HEK293 (cell line): ENCODE measurements at regions not wholly inside any gene's neighbourhood (a gene's known extent, or its start where the extent isn't known, plus 50 kb on each side); places are given as distances from the start of the nearest gene placed in this dataset.
A peak's percentile ranks its signal among the peaks of the same experiment; 100 is the strongest.

Experiments
- CTCF ChIA-PET: fragments of 350-600 bp; formaldehyde crosslinking; extraction: SDS; loops from one replicate; lab custom pipeline; 2021; ENCODE audit warnings: antibody characterized with exemption; lab: Yijun Ruan, JAX
- POLR2A ChIA-PET: fragments of 300-600 bp; formaldehyde crosslinking; extraction: SDS; loops from one replicate; lab custom pipeline; 2020; ENCODE audit warnings: antibody characterized with exemption, inconsistent platforms; lab: Yijun Ruan, JAX
- H3K27ac ChIP-seq: fragments of 200-500 bp; sonication (Bioruptor generic); 2 replicates; pipeline ENCODE4 v1.5.1; 2014; ENCODE audit warnings: low read depth, low read length, control low read depth, inconsistent platforms; ENCODE audit errors: extremely low read depth
- H3K36me3 ChIP-seq, 2 experiments: fragments of 200-500 bp in 1 of 2; sonication (Bioruptor generic) in 1 of 2; 1 replicate in 1 of 2; 2 replicates in 1 of 2; pipeline ENCODE4 v1.5.1; 2014 to 2017; ENCODE audit warnings: inconsistent platforms in 2 of 2, low read length in 2 of 2; ENCODE audit not compliant: control insufficient read depth in 2 of 2, insufficient read depth in 1 of 2
- H3K4me1 ChIP-seq: fragments of 200-500 bp; sonication (Bioruptor generic); 2 replicates; pipeline ENCODE4 v1.5.1; 2014; ENCODE audit warnings: mild to moderate bottlenecking, low read length, inconsistent platforms; ENCODE audit not compliant: control insufficient read depth, insufficient read depth
- H3K4me3 ChIP-seq: 2 replicates; pipeline ENCODE4 v1.5.1; 2011; ENCODE audit warnings: low read depth, mild to moderate bottlenecking, control low read depth, low read length, moderate library complexity
- H3K9me3 ChIP-seq: fragments of 200-500 bp; sonication (Bioruptor generic); 2 replicates; pipeline ENCODE4 v1.5.1; 2014; ENCODE audit warnings: low read depth, low read length, inconsistent platforms; ENCODE audit not compliant: control insufficient read depth, insufficient read depth
- GFI1B ChIP-seq: fragments of 450-650 bp; formaldehyde crosslinking; IDR thresholded peaks from 2 replicates; pipeline ENCODE4 v1.5.1; 2016; ENCODE audit warnings: missing biosample characterization, missing genetic modification characterization
- IKZF3 ChIP-seq: fragments of 450-650 bp; IDR thresholded peaks from 2 replicates; pipeline ENCODE4 v1.5.0; 2018; ENCODE audit warnings: missing biosample characterization, mild to moderate bottlenecking, missing genetic modification characterization, moderate library complexity
- KLF16 ChIP-seq: fragments of 450-650 bp; formaldehyde crosslinking; IDR thresholded peaks from 2 replicates; pipeline ENCODE4 v1.5.1; 2017; ENCODE audit warnings: missing biosample characterization, missing genetic modification characterization
- SP7 ChIP-seq: fragments of 450-650 bp; formaldehyde crosslinking; IDR thresholded peaks from 2 replicates; pipeline ENCODE4 v1.5.1; 2016; ENCODE audit warnings: missing biosample characterization, missing genetic modification characterization
- ZBTB48 ChIP-seq: fragments of 450-650 bp; formaldehyde crosslinking; IDR thresholded peaks from 2 replicates; pipeline ENCODE4 v1.5.1; 2016; ENCODE audit warnings: missing biosample characterization, missing genetic modification characterization
- ZEB2 ChIP-seq: fragments of 450-650 bp; formaldehyde crosslinking; IDR thresholded peaks from 2 replicates; pipeline ENCODE4 v1.5.1; 2016; ENCODE audit warnings: missing biosample characterization, missing genetic modification characterization
- ZNF324 ChIP-seq: fragments of 450-650 bp; formaldehyde crosslinking; IDR thresholded peaks from 2 replicates; pipeline ENCODE4 v1.5.1; 2016; ENCODE audit warnings: missing biosample characterization, missing genetic modification characterization
- ZNF362 ChIP-seq: fragments of 450-650 bp; formaldehyde crosslinking; IDR thresholded peaks from 2 replicates; pipeline ENCODE4 v1.5.1; 2016; ENCODE audit warnings: missing biosample characterization, missing genetic modification characterization
- ZNF366 ChIP-seq: fragments of 450-650 bp; formaldehyde crosslinking; conservative IDR thresholded peaks from 2 replicates; pipeline ENCODE4 v1.5.1; 2016; ENCODE audit warnings: missing biosample characterization, missing genetic modification characterization
- ZNF404 ChIP-seq: fragments of 450-650 bp; formaldehyde crosslinking; IDR thresholded peaks from 2 replicates; pipeline ENCODE4 v1.5.1; 2017; ENCODE audit warnings: missing biosample characterization, missing genetic modification characterization
- ZNF513 ChIP-seq: fragments of 450-650 bp; IDR thresholded peaks from 2 replicates; pipeline ENCODE4 v1.5.1; 2018; ENCODE audit warnings: missing biosample characterization, missing genetic modification characterization
- ZNF548 ChIP-seq: fragments of 450-650 bp; formaldehyde crosslinking; IDR thresholded peaks from 2 replicates; pipeline ENCODE4 v1.5.1; 2016; ENCODE audit warnings: missing biosample characterization, missing genetic modification characterization
- ZNF580 ChIP-seq: fragments of 450-650 bp; formaldehyde crosslinking; IDR thresholded peaks from 2 replicates; pipeline ENCODE4 v1.5.1; 2016; ENCODE audit warnings: missing biosample characterization, missing genetic modification characterization
- ZNF704 ChIP-seq: fragments of 450-650 bp; formaldehyde crosslinking; IDR thresholded peaks from 2 replicates; pipeline ENCODE4 v1.5.1; 2016; ENCODE audit warnings: missing biosample characterization, missing genetic modification characterization
- ZNF777 ChIP-seq: fragments of 450-650 bp; formaldehyde crosslinking; IDR thresholded peaks from 2 replicates; pipeline ENCODE4 v1.5.1; 2017; ENCODE audit warnings: missing biosample characterization, missing genetic modification characterization, borderline replicate concordance
- ZNF792 ChIP-seq: fragments of 450-650 bp; formaldehyde crosslinking; IDR thresholded peaks from 2 replicates; pipeline ENCODE4 v1.5.1; 2016; ENCODE audit warnings: missing biosample characterization, missing genetic modification characterization
- TF ChIP-seq, protein P1 (sequence below): fragments of 450-650 bp; formaldehyde crosslinking; IDR thresholded peaks from 2 replicates; pipeline ENCODE4 v1.5.1; 2016; ENCODE audit warnings: missing biosample characterization, missing genetic modification characterization
- TF ChIP-seq, protein P2 (sequence below): fragments of 450-650 bp; formaldehyde crosslinking; IDR thresholded peaks from 2 replicates; pipeline ENCODE4 v1.5.1; 2016; ENCODE audit warnings: missing biosample characterization, missing genetic modification characterization
- TF ChIP-seq, protein P3 (sequence below): fragments of 450-650 bp; formaldehyde crosslinking; IDR thresholded peaks from 2 replicates; pipeline ENCODE4 v1.5.1; 2017; ENCODE audit warnings: missing biosample characterization, missing genetic modification characterization
- TF ChIP-seq, protein P4 (sequence below): fragments of 450-650 bp; formaldehyde crosslinking; IDR thresholded peaks from 2 replicates; pipeline ENCODE4 v1.5.1; 2017; ENCODE audit warnings: missing biosample characterization, mild to moderate bottlenecking, missing genetic modification characterization, moderate library complexity

DNA sequence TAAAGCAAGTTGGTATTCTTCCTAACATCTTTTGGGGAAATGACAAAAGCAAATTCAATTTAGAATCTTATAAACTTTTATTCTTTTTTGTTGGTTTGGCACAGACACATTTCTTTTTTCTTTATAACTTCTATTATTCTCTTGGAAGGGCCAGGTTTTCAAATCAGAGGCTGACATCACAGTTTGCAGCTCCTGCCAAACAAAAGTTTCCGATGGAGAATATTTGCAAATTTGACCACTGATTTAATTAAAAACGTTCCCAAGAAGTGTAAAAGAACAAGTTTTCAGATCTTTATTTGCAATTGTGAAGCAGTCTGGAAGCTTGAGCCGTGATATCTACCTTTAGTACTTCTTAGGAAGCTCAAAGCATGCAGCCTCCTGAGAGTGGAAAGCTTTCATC is 53.8 kb upstream of the CD83 start (continued):
- TF ChIP-seq ZNF513: no peak
- TF ChIP-seq ZNF548 (tag by site-specific recombination): no peak
- TF ChIP-seq ZNF366 (tag by site-specific recombination): no peak
- TF ChIP-seq, protein P1, sequence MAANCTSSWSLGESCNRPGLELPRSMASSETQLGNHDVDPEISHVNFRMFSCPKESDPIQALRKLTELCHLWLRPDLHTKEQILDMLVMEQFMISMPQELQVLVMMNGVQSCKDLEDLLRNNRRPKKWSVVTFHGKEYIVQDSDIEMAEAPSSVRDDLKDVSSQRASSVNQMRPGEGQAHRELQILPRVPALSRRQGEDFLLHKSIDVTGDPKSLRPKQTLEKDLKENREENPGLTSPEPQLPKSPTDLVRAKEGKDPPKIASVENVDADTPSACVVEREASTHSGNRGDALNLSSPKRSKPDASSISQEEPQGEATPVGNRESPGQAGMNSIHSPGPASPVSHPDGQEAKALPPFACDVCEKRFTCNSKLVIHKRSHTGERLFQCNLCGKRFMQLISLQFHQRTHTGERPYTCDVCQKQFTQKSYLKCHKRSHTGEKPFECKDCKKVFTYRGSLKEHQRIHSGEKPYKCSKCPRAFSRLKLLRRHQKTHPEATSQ (tag by site-specific recombination): no peak

DNA sequence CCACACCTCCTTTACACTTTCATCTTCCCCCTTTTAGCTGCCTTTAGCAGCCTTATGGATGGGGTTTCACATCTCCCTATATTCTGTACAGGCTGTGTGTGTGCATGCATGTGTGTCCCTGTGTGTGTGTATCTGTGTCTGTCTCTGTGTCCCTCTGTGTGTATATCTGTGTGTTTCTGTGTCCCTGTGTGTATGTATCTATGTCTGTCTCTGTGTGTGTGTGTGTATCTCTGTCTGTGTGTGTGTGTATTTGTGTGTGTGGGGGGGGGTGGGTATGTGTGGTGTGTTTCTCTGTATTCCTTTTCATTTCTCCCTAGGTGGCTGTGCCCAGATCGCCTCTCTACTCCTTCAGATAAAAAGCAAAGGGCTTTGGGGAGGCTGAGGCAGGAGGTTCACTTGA is 52.2 kb upstream of the CD83 start:
- Histone ChIP-seq H3K4me1 (no peaks in the 10 kb centered on the region), H3K36me3 (no peaks in the 10 kb centered on the region), H3K4me3 (no peak overlapping the region), H3K9me3 (peaks cover 3% of the 10 kb centered on the region; the same call in 1 of the 2 replicates), H3K27ac (no peak overlapping the region)
- ChIA-PET POLR2A (interaction anchor here (0.5 kb wide), 1 partner anchor 33 kb away, joined by 3 read pairs; no protein-coding TSS in a partner anchor), CTCF (interaction anchor here (0.6 to 11.3 kb wide), 17 partner anchors 10 to 1154 kb away, joined by 3 to 353 read pairs (median 8); no protein-coding TSS in a partner anchor)
- TF ChIP-seq KLF16 (tag by site-specific recombination): no peak
- TF ChIP-seq ZNF792 (tag by site-specific recombination): no peak
- TF ChIP-seq, protein P2, sequence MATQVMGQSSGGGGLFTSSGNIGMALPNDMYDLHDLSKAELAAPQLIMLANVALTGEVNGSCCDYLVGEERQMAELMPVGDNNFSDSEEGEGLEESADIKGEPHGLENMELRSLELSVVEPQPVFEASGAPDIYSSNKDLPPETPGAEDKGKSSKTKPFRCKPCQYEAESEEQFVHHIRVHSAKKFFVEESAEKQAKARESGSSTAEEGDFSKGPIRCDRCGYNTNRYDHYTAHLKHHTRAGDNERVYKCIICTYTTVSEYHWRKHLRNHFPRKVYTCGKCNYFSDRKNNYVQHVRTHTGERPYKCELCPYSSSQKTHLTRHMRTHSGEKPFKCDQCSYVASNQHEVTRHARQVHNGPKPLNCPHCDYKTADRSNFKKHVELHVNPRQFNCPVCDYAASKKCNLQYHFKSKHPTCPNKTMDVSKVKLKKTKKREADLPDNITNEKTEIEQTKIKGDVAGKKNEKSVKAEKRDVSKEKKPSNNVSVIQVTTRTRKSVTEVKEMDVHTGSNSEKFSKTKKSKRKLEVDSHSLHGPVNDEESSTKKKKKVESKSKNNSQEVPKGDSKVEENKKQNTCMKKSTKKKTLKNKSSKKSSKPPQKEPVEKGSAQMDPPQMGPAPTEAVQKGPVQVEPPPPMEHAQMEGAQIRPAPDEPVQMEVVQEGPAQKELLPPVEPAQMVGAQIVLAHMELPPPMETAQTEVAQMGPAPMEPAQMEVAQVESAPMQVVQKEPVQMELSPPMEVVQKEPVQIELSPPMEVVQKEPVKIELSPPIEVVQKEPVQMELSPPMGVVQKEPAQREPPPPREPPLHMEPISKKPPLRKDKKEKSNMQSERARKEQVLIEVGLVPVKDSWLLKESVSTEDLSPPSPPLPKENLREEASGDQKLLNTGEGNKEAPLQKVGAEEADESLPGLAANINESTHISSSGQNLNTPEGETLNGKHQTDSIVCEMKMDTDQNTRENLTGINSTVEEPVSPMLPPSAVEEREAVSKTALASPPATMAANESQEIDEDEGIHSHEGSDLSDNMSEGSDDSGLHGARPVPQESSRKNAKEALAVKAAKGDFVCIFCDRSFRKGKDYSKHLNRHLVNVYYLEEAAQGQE: no peak
- TF ChIP-seq, protein P3, sequence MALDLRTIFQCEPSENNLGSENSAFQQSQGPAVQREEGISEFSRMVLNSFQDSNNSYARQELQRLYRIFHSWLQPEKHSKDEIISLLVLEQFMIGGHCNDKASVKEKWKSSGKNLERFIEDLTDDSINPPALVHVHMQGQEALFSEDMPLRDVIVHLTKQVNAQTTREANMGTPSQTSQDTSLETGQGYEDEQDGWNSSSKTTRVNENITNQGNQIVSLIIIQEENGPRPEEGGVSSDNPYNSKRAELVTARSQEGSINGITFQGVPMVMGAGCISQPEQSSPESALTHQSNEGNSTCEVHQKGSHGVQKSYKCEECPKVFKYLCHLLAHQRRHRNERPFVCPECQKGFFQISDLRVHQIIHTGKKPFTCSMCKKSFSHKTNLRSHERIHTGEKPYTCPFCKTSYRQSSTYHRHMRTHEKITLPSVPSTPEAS (tag by site-specific recombination): peak; percentile 59
- TF ChIP-seq, protein P4, sequence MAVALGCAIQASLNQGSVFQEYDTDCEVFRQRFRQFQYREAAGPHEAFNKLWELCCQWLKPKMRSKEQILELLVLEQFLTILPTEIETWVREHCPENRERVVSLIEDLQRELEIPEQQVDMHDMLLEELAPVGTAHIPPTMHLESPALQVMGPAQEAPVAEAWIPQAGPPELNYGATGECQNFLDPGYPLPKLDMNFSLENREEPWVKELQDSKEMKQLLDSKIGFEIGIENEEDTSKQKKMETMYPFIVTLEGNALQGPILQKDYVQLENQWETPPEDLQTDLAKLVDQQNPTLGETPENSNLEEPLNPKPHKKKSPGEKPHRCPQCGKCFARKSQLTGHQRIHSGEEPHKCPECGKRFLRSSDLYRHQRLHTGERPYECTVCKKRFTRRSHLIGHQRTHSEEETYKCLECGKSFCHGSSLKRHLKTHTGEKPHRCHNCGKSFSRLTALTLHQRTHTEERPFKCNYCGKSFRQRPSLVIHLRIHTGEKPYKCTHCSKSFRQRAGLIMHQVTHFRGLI (tag by site-specific recombination): no peak
- no peak for TF ChIP-seq SP7

DNA sequence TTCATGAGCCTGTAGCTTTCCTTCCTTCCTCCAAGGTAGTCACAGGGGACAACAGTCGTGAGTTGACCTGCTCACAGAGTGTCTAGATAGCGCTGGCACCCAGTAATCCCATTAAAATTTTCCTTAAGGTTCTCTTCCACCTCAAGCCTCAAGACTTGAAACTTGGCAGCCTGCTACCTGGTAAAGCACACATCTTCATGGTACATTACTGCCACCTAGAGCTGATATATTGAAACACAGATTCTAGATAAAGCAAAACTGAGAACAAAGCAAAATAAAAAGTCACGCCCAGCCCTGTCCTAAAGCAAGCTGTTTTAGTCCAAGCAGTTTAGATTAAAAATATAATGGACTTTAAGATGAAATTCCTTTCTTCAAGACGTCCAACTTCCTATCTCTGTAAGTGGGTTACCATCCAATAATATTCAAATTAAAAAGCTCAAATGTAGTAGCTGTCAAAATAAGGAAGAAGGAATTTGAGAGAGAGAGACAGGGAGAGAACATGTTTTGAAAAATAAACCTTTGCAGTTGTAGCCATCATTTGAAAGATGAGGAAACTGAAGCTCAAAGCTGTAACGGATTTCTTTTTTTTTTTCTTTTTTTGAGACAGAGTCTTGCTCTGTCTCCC is 50.7 kb upstream of the CD83 start:
- ChIA-PET POLR2A (interaction anchor here (0.7 to 1.5 kb wide), 2 partner anchors 142 to 252 kb away, joined by 3 read pairs; partner anchors contain the start of genes MCUR1 and RNF182), CTCF (interaction anchor here (0.6 to 11.3 kb wide), 63 partner anchors 9 to 1560 kb away, joined by 3 to 353 read pairs (median 5); no protein-coding TSS in a partner anchor)
- no peak overlapping the region for H3K4me3 ChIP-seq
- no peaks in the 10 kb centered on the region for H3K4me1 ChIP-seq
- H3K36me3 ChIP-seq: no peaks in the 10 kb centered on the region
- H3K9me3 ChIP-seq: peaks cover 3% of the 10 kb centered on the region; the same call in 1 of the 2 replicates
- no peak overlapping the region for H3K27ac ChIP-seq
- peak; percentile 22; the same call in 1 of the 2 replicates for TF ChIP-seq IKZF3 (tag by site-specific recombination)
- TF ChIP-seq ZNF362 (tag by site-specific recombination): no peak
- TF ChIP-seq ZEB2: 0 out of 2 replicates have a peak, but pooled peaks have one; percentile 27
- TF ChIP-seq ZNF548 (tag by site-specific recombination): no peak
- TF ChIP-seq ZBTB48 (tag by site-specific recombination): no peak
- no peak for TF ChIP-seq ZNF324
- TF ChIP-seq ZNF580 (tag by site-specific recombination): no peak
- no peak for TF ChIP-seq ZNF704 (tag by site-specific recombination)
- no peak for TF ChIP-seq ZNF404 (tag by site-specific recombination)
- no peak for TF ChIP-seq ZNF777
- no peak for TF ChIP-seq GFI1B (tag by site-specific recombination)
